OCI-LY7 (cell line): ENCODE measurements at regions not wholly inside any gene's neighbourhood (a gene's known extent, or its start where the extent isn't known, plus 50 kb on each side); places are given as distances from the start of the nearest gene placed in this dataset.

Experiments
- BruUV-seq: library from RNA; stranded (reverse); fragments of 400-500 nt; replicated peaks from 2 replicates; lab custom pipeline; 2021; lab: Mats Ljungman, UMichigan
- CTCF ChIA-PET: fragments of 300-600 bp; sonication (Branson Sonifier 250); formaldehyde crosslinking; loops from one replicate; lab custom pipeline; 2022; ENCODE audit warnings: antibody characterized with exemption; ENCODE audit not compliant: unreplicated experiment; lab: Charles Lee
- POLR2A ChIA-PET: fragments of 300-600 bp; sonication (Branson Sonifier 250); formaldehyde crosslinking; loops from one replicate; lab custom pipeline; 2022; ENCODE audit warnings: antibody characterized with exemption; lab: Charles Lee
- DNase-seq: peaks from one replicate; pipeline ENCODE4 v3.0.0-alpha.2; 2015; ENCODE audit warnings: low spot score
- H2AFZ ChIP-seq: fragments of 200-600 bp; sonication (generic), shearing (Covaris generic); 2 replicates; pipeline ENCODE4 v1.6.1; 2014; ENCODE audit warnings: mild to moderate bottlenecking, antibody characterized with exemption, low read length, moderate library complexity
- H3K27ac ChIP-seq: fragments of 200-600 bp; sonication (generic); 2 replicates; pipeline ENCODE4 v1.5.1; 2014; ENCODE audit warnings: mixed run types, low read depth, mild to moderate bottlenecking, moderate library complexity, low read length, inconsistent platforms; ENCODE audit not compliant: poor library complexity, severe bottlenecking
- H3K36me3 ChIP-seq: fragments of 200-600 bp; sonication (generic); 2 replicates; pipeline ENCODE4 v1.6.1; 2014; ENCODE audit warnings: mild to moderate bottlenecking, antibody characterized with exemption, low read length, moderate library complexity, mixed read lengths; ENCODE audit not compliant: insufficient read depth
- H3K4me1 ChIP-seq: fragments of 200-600 bp; sonication (generic); 2 replicates; pipeline ENCODE4 v1.5.1; 2014; ENCODE audit warnings: mild to moderate bottlenecking, low read length; ENCODE audit not compliant: insufficient read depth, poor library complexity, severe bottlenecking
- H3K4me2 ChIP-seq: fragments of 200-600 bp; sonication (generic); 2 replicates; pipeline ENCODE4 v1.6.1; 2014; ENCODE audit warnings: mild to moderate bottlenecking, low read length
- H3K4me3 ChIP-seq: fragments of 200-600 bp; sonication (generic); 2 replicates; pipeline ENCODE4 v1.5.1; 2014; ENCODE audit warnings: mild to moderate bottlenecking, low read depth, low read length; ENCODE audit not compliant: poor library complexity, severe bottlenecking
- H3K79me2 ChIP-seq: fragments of 200-600 bp; sonication (generic); 2 replicates; pipeline ENCODE4 v1.6.1; 2016; ENCODE audit warnings: low read depth, mild to moderate bottlenecking, low read length, moderate library complexity, mixed read lengths; ENCODE audit not compliant: insufficient read depth
- H3K9me2 ChIP-seq: fragments of 200-600 bp; sonication (generic); 2 replicates; pipeline ENCODE4 v1.6.1; 2016; ENCODE audit warnings: mild to moderate bottlenecking, low read length, mixed read lengths; ENCODE audit not compliant: insufficient read depth
- H3K9me3 ChIP-seq: fragments of 200-600 bp; sonication (generic); 2 replicates; pipeline ENCODE4 v1.6.1; 2014; ENCODE audit warnings: mild to moderate bottlenecking, mixed run types, low read length, mixed read lengths
- H4K20me1 ChIP-seq: fragments of 200-600 bp; sonication (generic); 2 replicates; pipeline ENCODE4 v1.6.1; 2014; ENCODE audit warnings: mild to moderate bottlenecking, antibody characterized with exemption, low read length, moderate library complexity, mixed read lengths; ENCODE audit not compliant: insufficient read depth
- EZH2phosphoT487 ChIP-seq: fragments of 200-600 bp; sonication (generic); IDR thresholded peaks from 2 replicates; pipeline ENCODE4 v1.6.1; 2018; ENCODE audit warnings: low read depth, borderline replicate concordance, mild to moderate bottlenecking, mixed run types, antibody characterized with exemption, low read length, moderate library complexity, mixed read lengths
- intact Hi-C: fragments of 100-400 bp; cut with micrococcal nuclease; formaldehyde crosslinking; loops from one replicate; pipeline ENCODE4 v1.10.0; 2022; ENCODE audit not compliant: unreplicated experiment
- TF ChIP-seq, protein P1 (sequence below): fragments of 200-600 bp; sonication (generic); conservative IDR thresholded peaks from 2 replicates; pipeline ENCODE4 v1.5.1; 2014; ENCODE audit warnings: mild to moderate bottlenecking, antibody characterized with exemption, low read length, moderate library complexity, mixed read lengths

DNA sequence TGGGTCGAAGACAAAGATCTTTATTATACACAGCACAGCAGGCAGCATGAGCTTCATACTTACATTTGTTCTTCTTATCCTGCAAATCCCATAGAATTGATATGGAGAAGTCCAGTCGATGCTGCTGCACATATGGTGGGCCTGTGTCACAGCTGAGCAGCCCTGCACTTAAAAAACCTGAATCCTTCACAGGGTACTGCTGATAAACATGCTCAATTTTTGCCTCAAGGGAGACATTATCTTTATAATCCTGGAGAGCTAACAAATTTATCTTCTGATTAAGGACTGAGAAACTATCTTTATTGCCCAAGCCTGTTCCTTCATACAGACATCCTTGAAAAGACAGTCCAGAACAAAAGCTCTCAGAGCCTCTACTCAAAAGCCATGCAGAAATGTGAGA is 434.4 kb upstream of the FAM47C start:
- BruUV-seq = no TSS peak
- no peaks in the 10 kb centered on the region for H4K20me1 ChIP-seq
- POLR2A ChIA-PET = no interaction called here

DNA sequence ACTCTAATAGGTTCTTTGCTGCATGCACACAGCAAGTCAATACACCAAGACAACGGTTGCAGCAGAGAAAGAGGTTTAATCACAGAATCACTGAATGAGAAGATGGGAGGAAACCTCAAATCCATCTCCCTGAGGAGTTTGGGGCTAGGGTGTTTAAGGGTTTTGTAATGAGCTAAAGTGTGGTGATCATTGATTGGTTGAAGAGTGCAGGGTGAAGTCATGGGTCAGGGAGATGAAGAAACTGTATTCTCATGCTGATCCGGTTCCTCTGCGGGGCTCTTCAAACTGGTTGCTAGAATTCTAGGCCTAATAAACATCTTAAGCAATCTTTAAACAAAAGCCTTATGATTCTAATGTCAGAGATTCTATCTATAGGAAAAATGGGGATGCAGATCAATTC is 432.5 kb upstream of the FAM47C start:
- H2AFZ ChIP-seq = no peak overlapping the region
- POLR2A ChIA-PET = no interaction called here
- no peaks in the 10 kb centered on the region for H3K4me1 ChIP-seq
- no peak overlapping the region for H3K4me3 ChIP-seq
- DNase-seq = no peak
- H4K20me1 ChIP-seq = no peaks in the 10 kb centered on the region
- no peaks in the 10 kb centered on the region for H3K9me2 ChIP-seq
- no peaks in the 10 kb centered on the region for H3K9me3 ChIP-seq
- H3K36me3 ChIP-seq = no peaks in the 10 kb centered on the region
- CTCF ChIA-PET = no interaction called here
- no TSS peak for BruUV-seq
- intact Hi-C loops = no loop called here
- H3K79me2 ChIP-seq = no peaks in the 10 kb centered on the region
- TF ChIP-seq, protein P1, sequence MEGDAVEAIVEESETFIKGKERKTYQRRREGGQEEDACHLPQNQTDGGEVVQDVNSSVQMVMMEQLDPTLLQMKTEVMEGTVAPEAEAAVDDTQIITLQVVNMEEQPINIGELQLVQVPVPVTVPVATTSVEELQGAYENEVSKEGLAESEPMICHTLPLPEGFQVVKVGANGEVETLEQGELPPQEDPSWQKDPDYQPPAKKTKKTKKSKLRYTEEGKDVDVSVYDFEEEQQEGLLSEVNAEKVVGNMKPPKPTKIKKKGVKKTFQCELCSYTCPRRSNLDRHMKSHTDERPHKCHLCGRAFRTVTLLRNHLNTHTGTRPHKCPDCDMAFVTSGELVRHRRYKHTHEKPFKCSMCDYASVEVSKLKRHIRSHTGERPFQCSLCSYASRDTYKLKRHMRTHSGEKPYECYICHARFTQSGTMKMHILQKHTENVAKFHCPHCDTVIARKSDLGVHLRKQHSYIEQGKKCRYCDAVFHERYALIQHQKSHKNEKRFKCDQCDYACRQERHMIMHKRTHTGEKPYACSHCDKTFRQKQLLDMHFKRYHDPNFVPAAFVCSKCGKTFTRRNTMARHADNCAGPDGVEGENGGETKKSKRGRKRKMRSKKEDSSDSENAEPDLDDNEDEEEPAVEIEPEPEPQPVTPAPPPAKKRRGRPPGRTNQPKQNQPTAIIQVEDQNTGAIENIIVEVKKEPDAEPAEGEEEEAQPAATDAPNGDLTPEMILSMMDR = no peak
- TF ChIP-seq EZH2phosphoT487 = no peak
- no peak overlapping the region for H3K4me2 ChIP-seq
- no peak overlapping the region for H3K27ac ChIP-seq

More for the DNA sequence above, 434.4 kb upstream of the FAM47C start:
- Histone ChIP-seq H3K27ac (no peak overlapping the region), H3K4me2 (no peak overlapping the region), H3K9me2 (no peaks in the 10 kb centered on the region), H3K36me3 (no peaks in the 10 kb centered on the region), H3K4me1 (no peaks in the 10 kb centered on the region), H3K79me2 (no peaks in the 10 kb centered on the region), H3K9me3 (no peaks in the 10 kb centered on the region), H2AFZ (no peak overlapping the region), H3K4me3 (no peak overlapping the region)
- no peak for TF ChIP-seq EZH2phosphoT487
- TF ChIP-seq, protein P1 = no peak
- DNase-seq = no peak
- CTCF ChIA-PET = no interaction called here
- intact Hi-C loops = no loop called here

DNA sequence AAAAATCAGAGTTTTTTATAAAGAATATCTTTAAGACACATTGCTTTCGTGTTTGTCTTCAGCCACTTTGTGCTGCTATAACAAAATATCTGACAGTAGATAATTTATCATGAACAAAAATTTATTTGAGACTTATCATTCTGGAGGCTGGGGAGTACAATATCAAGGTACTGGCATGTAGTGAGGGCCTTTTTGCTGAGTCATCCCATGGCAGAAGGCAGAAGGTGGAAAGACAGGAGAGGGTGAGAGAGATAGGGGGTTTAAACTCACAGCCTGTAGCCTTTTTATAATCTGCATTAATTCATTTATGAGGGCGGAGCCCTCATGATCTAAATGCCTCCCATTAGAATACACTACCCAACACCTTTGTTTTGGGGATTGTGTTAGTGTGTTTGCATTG is 431.2 kb upstream of the FAM47C start:
- Histone ChIP-seq H3K4me1 (no peaks in the 10 kb centered on the region), H3K9me2 (no peaks in the 10 kb centered on the region), H2AFZ (no peak overlapping the region), H3K36me3 (no peaks in the 10 kb centered on the region), H4K20me1 (no peaks in the 10 kb centered on the region), H3K79me2 (no peaks in the 10 kb centered on the region), H3K27ac (no peak overlapping the region), H3K4me2 (no peak overlapping the region), H3K4me3 (no peak overlapping the region), H3K9me3 (no peaks in the 10 kb centered on the region)
- no TSS peak for BruUV-seq
- CTCF ChIA-PET = no interaction called here
- TF ChIP-seq, protein P1 = no peak
- POLR2A ChIA-PET = no interaction called here
- intact Hi-C loops = no loop called here
- no peak for DNase-seq
